WTC11 (cell line): ENCODE measurements at regions not wholly inside any gene's neighbourhood (a gene's known extent, or its start where the extent isn't known, plus 50 kb on each side); places are given as distances from the start of the nearest gene placed in this dataset.

Experiments used
- ATAC-seq: fragments of 200-7000 bp; cut with Tn5 transposase; 2 replicates; pipeline ENCODE4 v1.10.0; 2021; ENCODE audit warnings: mild to moderate bottlenecking, moderate library complexity
- CTCF ChIA-PET: fragments of 300-600 bp; sonication (Branson Sonifier 250); formaldehyde crosslinking; loops from one replicate; lab custom pipeline; 2021; ENCODE audit warnings: antibody characterized with exemption; lab: Charles Lee
- POLR2A ChIA-PET: fragments of 350-600 bp; sonication (Branson Sonifier 250); formaldehyde crosslinking; loops from one replicate; lab custom pipeline; 2021; ENCODE audit warnings: antibody characterized with exemption; lab: Charles Lee
- DNase-seq: peaks from one replicate; pipeline ENCODE4 v3.0.0; 2021; ENCODE audit warnings: low spot score
- H3K27ac Mint-ChIP-seq: 2 replicates; pipeline ENCODE4 v1.8.0; 2021; ENCODE audit warnings: mixed read lengths
- H3K27me3 Mint-ChIP-seq: 2 replicates; pipeline ENCODE4 v1.8.0; 2021; ENCODE audit warnings: low read depth, mild to moderate bottlenecking, moderate library complexity, mixed read lengths
- H3K36me3 Mint-ChIP-seq: 2 replicates; pipeline ENCODE4 v1.8.0; 2021; ENCODE audit warnings: mixed read lengths
- H3K4me1 Mint-ChIP-seq: 2 replicates; pipeline ENCODE4 v1.8.0; 2022; ENCODE audit warnings: mixed read lengths
- H3K4me3 Mint-ChIP-seq: 2 replicates; pipeline ENCODE4 v1.8.0; 2021; ENCODE audit warnings: mild to moderate bottlenecking, moderate library complexity, mixed read lengths
- H3K9me3 Mint-ChIP-seq: 2 replicates; pipeline ENCODE4 v1.8.0; 2021; ENCODE audit warnings: mixed read lengths
- AFF4 ChIP-seq: sonication (generic); formaldehyde crosslinking; IDR thresholded peaks from 2 replicates; pipeline ENCODE4 v1.8.1; 2023; ENCODE audit warnings: mild to moderate bottlenecking, missing genetic modification reagents, borderline replicate concordance
- AR ChIP-seq: fragments of 250-450 bp; sonication (Bioruptor Pico); IDR thresholded peaks from 2 replicates; pipeline ENCODE4 v1.9.0; 2021; ENCODE audit warnings: mild to moderate bottlenecking
- ATF3 ChIP-seq: sonication (generic); formaldehyde crosslinking; conservative IDR thresholded peaks from 2 replicates; pipeline ENCODE4 v1.8.1; 2022; ENCODE audit warnings: mild to moderate bottlenecking, missing genetic modification reagents
- ATF6 ChIP-seq: sonication (generic); formaldehyde crosslinking; IDR thresholded peaks from 2 replicates; pipeline ENCODE4 v1.8.1; 2023; ENCODE audit warnings: mild to moderate bottlenecking, missing genetic modification reagents
- CREM ChIP-seq: sonication (generic); formaldehyde crosslinking; IDR thresholded peaks from 2 replicates; pipeline ENCODE4 v1.8.1; 2022; ENCODE audit warnings: mild to moderate bottlenecking, missing genetic modification reagents, moderate library complexity
- ELF4 ChIP-seq: sonication (generic); formaldehyde crosslinking; IDR thresholded peaks from 2 replicates; pipeline ENCODE4 v1.8.1; 2022; ENCODE audit warnings: low read depth, mild to moderate bottlenecking, moderate library complexity, missing genetic modification reagents
- FOXP1 ChIP-seq: sonication (generic); formaldehyde crosslinking; IDR thresholded peaks from 2 replicates; pipeline ENCODE4 v1.8.0; 2022; ENCODE audit warnings: missing genetic modification reagents, mild to moderate bottlenecking, moderate library complexity, borderline replicate concordance
- JAZF1 ChIP-seq: fragments of 250-450 bp; sonication (Bioruptor Pico); IDR thresholded peaks from 2 replicates; pipeline ENCODE4 v1.9.0; 2021; ENCODE audit warnings: moderate library complexity, mild to moderate bottlenecking, inconsistent platforms
- JUN ChIP-seq: sonication (generic); formaldehyde crosslinking; IDR thresholded peaks from 2 replicates; pipeline ENCODE4 v1.8.0; 2023; ENCODE audit warnings: mild to moderate bottlenecking, missing genetic modification reagents
- NFATC4 ChIP-seq: fragments of 250-450 bp; sonication (Bioruptor Pico); IDR thresholded peaks from 2 replicates; pipeline ENCODE4 v1.9.0; 2021; ENCODE audit warnings: mild to moderate bottlenecking
- NR1H2 ChIP-seq: sonication (generic); formaldehyde crosslinking; IDR thresholded peaks from 2 replicates; pipeline ENCODE4 v1.9.0; 2021; ENCODE audit warnings: mild to moderate bottlenecking, moderate library complexity, missing genetic modification reagents
- SMAD4 ChIP-seq: sonication (generic); formaldehyde crosslinking; IDR thresholded peaks from 2 replicates; pipeline ENCODE4 v1.8.0; 2022; ENCODE audit warnings: mild to moderate bottlenecking, missing genetic modification reagents
- STAT6 ChIP-seq: sonication (generic); formaldehyde crosslinking; conservative IDR thresholded peaks from 2 replicates; pipeline ENCODE4 v1.8.1; 2023; ENCODE audit warnings: mild to moderate bottlenecking, low read depth, missing genetic modification reagents, moderate library complexity
- ZNF138 ChIP-seq: sonication (generic); formaldehyde crosslinking; conservative IDR thresholded peaks from 2 replicates; pipeline ENCODE4 v1.8.1; 2022; ENCODE audit warnings: mild to moderate bottlenecking, moderate library complexity, missing genetic modification reagents
- ZNF232 ChIP-seq: sonication (generic); formaldehyde crosslinking; IDR thresholded peaks from 2 replicates; pipeline ENCODE4 v1.8.0; 2022; ENCODE audit warnings: mild to moderate bottlenecking, missing genetic modification reagents
- ZNF317 ChIP-seq: sonication (generic); formaldehyde crosslinking; IDR thresholded peaks from 2 replicates; pipeline ENCODE4 v1.8.1; 2023; ENCODE audit warnings: low read depth, mild to moderate bottlenecking, moderate library complexity, missing genetic modification reagents, borderline replicate concordance
- ZNF512 ChIP-seq: sonication (generic); formaldehyde crosslinking; IDR thresholded peaks from 2 replicates; pipeline ENCODE4 v1.8.1; 2022; ENCODE audit warnings: missing genetic modification reagents, borderline replicate concordance

GRCh38 chr4:33751050-33751449 lies 2493.3 kb downstream of the ARAP2 start:
- Mint-ChIP-seq H3K4me1 (peaks cover 3% of the 10 kb centered on the region), H3K36me3 (peaks cover 4% of the 10 kb centered on the region), H3K4me3 (no peak overlapping the region), H3K9me3 (peaks cover 22% of the 10 kb centered on the region), H3K27me3 (no peaks in the 10 kb centered on the region), H3K27ac (no peak overlapping the region)
- TF ChIP-seq SMAD4 (no peak), ATF6 (CRISPR knock-in tag) (no peak), JAZF1 (CRISPR knock-in tag) (no peak), STAT6 (CRISPR knock-in tag) (no peak), ELF4 (CRISPR knock-in tag) (no peak), ATF3 (CRISPR knock-in tag) (no peak), AFF4 (CRISPR knock-in tag) (no peak), NR1H2 (CRISPR knock-in tag) (no peak), ZNF232 (CRISPR knock-in tag) (no peak), JUN (CRISPR knock-in tag) (no peak), ZNF138 (CRISPR knock-in tag) (no peak), FOXP1 (CRISPR knock-in tag) (no peak), ZNF512 (no peak), NFATC4 (no peak), ZNF317 (CRISPR knock-in tag) (no peak), CREM (no peak)
- CTCF ChIA-PET, result no interaction called here
- POLR2A ChIA-PET, result no interaction called here
- DNase-seq (no peak), ATAC-seq (no peak)

- ChIA-PET POLR2A (no interaction called here), CTCF (no interaction called here)
- no peak for TF ChIP-seq AR (CRISPR knock-in tag)
- Mint-ChIP-seq H3K27me3 (no peaks in the 10 kb centered on the region), H3K36me3 (peaks cover 10% of the 10 kb centered on the region; the same call in 1 of the 2 replicates), H3K27ac (no peak overlapping the region), H3K4me3 (no peak overlapping the region), H3K4me1 (no peaks in the 10 kb centered on the region), H3K9me3 (peaks cover 22% of the 10 kb centered on the region)
- ATAC-seq, result no peak
- DNase-seq, result no peak
These were observed 2471.7 kb downstream of the ARAP2 start for GRCh38 chr4:33772582-33772981.
